ENCODE measurements at regions not wholly inside any gene's neighbourhood (a gene's known extent, or its start where the extent isn't known, plus 50 kb on each side); places are given as distances from the start of the nearest gene placed in this dataset.
"Not testable (repeated sequence)": the region's sequence is repeated elsewhere in the genome, so short reads cannot be mapped to it uniquely, and the experiment has no call there.

DNA sequence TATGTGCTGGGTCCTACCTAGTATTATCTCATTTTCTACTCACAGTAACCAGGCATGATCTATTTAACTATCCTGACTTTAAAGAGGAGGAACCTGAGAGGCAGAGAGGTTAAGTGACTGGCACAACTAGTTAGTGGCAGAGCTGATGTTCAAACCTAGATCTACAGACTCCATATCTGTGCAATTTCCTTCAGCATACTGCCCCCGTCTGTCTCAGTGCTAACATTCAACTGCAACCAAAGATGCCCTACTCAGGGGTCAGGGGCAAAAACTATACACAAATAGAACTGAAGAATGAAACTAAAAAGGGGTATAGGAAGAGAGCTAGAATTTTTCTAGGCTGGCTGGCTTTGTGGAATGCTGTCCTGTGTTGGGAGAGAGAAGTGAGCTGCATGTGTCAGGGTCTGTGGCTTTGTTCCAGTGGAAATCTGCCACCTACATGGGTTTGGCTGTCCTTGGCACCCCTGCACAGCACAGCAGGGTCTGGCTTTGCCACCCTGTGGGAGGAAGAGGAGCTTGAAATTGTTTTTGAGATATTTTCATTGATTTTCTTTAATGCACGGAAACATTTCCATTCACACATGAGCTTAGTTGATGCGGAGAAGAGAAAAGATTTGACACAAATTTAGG lies 368.5 kb downstream of the RPS6KC1 start:
- no peaks in the 10 kb centered on the region for H3K9me2 ChIP-seq (ENCODE audit: insufficient read depth, low read length)
- H3K9me3 ChIP-seq (ENCODE audit: low read length): no peaks in the 10 kb centered on the region
- H3F3A ChIP-seq (ENCODE audit: insufficient read depth, low read length, poor library complexity, severe bottlenecking): no peaks in the 10 kb centered on the region
- H3K9ac ChIP-seq (ENCODE audit: low read length): no peak overlapping the region
- H3K36me3 ChIP-seq (ENCODE audit: insufficient read depth, low read length): no peaks in the 10 kb centered on the region
- no peak overlapping the region for H3K4me2 ChIP-seq (ENCODE audit: low read length)
- H3K4me3 ChIP-seq (ENCODE audit: low read length): no peak overlapping the region
- H3K27ac ChIP-seq (ENCODE audit: low read length): no peak overlapping the region
- H3K27me3 ChIP-seq (ENCODE audit: insufficient read depth, low read depth, low read length): no peaks in the 10 kb centered on the region
- TF ChIP-seq RAD21 (conservative IDR thresholded peaks at IDR 0.05): no peak
- TF ChIP-seq POLR2AphosphoS5 (IDR thresholded peaks at IDR 0.05): no peak
- no peak for TF ChIP-seq TAF1 (IDR thresholded peaks at IDR 0.05; ENCODE audit: low read depth)
- no peak for TF ChIP-seq REST (IDR thresholded peaks at IDR 0.05; ENCODE audit: borderline replicate concordance)
- TF ChIP-seq, protein P1, sequence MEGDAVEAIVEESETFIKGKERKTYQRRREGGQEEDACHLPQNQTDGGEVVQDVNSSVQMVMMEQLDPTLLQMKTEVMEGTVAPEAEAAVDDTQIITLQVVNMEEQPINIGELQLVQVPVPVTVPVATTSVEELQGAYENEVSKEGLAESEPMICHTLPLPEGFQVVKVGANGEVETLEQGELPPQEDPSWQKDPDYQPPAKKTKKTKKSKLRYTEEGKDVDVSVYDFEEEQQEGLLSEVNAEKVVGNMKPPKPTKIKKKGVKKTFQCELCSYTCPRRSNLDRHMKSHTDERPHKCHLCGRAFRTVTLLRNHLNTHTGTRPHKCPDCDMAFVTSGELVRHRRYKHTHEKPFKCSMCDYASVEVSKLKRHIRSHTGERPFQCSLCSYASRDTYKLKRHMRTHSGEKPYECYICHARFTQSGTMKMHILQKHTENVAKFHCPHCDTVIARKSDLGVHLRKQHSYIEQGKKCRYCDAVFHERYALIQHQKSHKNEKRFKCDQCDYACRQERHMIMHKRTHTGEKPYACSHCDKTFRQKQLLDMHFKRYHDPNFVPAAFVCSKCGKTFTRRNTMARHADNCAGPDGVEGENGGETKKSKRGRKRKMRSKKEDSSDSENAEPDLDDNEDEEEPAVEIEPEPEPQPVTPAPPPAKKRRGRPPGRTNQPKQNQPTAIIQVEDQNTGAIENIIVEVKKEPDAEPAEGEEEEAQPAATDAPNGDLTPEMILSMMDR (IDR thresholded peaks at IDR 0.05; ENCODE audit: poor library complexity, severe bottlenecking): no peak
- no peak for TF ChIP-seq EP300 (conservative IDR thresholded peaks at IDR 0.05; ENCODE audit: poor library complexity, severe bottlenecking)
- no peak for TF ChIP-seq EZH2 (IDR thresholded peaks at IDR 0.05; ENCODE audit: borderline replicate concordance, insufficient read depth, low read length, poor library complexity, severe bottlenecking)
- TF ChIP-seq SMC3 (conservative IDR thresholded peaks at IDR 0.05; ENCODE audit: poor library complexity): no peak
- no peak for TF ChIP-seq MXI1 (conservative IDR thresholded peaks at IDR 0.05; ENCODE audit: poor library complexity, severe bottlenecking)
- no peaks in the 10 kb centered on the region for H3K79me2 ChIP-seq (replicated peaks; ENCODE audit: insufficient read depth, low read length)
- no peaks in the 10 kb centered on the region for H4K20me1 ChIP-seq (ENCODE audit: insufficient read depth)
- no peak overlapping the region for H2AFZ ChIP-seq (ENCODE audit: low read depth, low read length)

DNA sequence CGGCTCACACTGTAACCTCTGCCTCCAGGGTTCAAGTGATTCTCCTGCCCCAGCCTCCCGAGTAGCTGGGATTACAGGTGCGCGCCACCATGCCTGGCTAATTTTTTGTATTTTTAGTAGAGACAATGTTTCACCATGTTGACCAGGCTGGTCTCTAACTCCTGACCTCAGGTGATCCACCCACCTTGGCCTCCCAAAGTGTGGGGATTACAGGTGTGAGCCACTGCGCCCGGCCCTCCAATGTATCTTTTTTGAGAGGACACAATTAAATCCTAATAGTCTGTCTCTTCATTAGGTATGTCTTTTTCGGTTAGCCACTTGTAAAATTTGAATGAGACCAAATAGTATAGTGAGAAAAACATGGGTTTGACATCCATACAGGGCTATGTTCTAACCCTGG lies 370.1 kb downstream of the RPS6KC1 start:
- H3K9me2 ChIP-seq (ENCODE audit: insufficient read depth, low read length); H3K79me2 ChIP-seq (replicated peaks; ENCODE audit: insufficient read depth, low read length); H3K36me3 ChIP-seq (ENCODE audit: insufficient read depth, low read length); H2AFZ ChIP-seq (ENCODE audit: low read depth, low read length); H4K20me1 ChIP-seq (ENCODE audit: insufficient read depth); H3K9me3 ChIP-seq (ENCODE audit: low read length); H3K4me3 ChIP-seq (ENCODE audit: low read length); H3K27me3 ChIP-seq (ENCODE audit: insufficient read depth, low read depth, low read length); H3K27ac ChIP-seq (ENCODE audit: low read length); H3K4me2 ChIP-seq (ENCODE audit: low read length); H3K9ac ChIP-seq (ENCODE audit: low read length); H3F3A ChIP-seq (ENCODE audit: insufficient read depth, low read length, poor library complexity, severe bottlenecking): not testable (repeated sequence)

- Histone ChIP-seq H4K20me1 (ENCODE audit: insufficient read depth) (no peaks in the 10 kb centered on the region), H3K9me3 (ENCODE audit: low read length) (no peaks in the 10 kb centered on the region), H3K4me3 (ENCODE audit: low read length) (no peak overlapping the region), H3K79me2 (replicated peaks; ENCODE audit: insufficient read depth, low read length) (no peaks in the 10 kb centered on the region), H3K27me3 (ENCODE audit: insufficient read depth, low read depth, low read length) (no peaks in the 10 kb centered on the region), H3K4me2 (ENCODE audit: low read length) (no peak overlapping the region), H3F3A (ENCODE audit: insufficient read depth, low read length, poor library complexity, severe bottlenecking) (no peaks in the 10 kb centered on the region), H3K9ac (ENCODE audit: low read length) (no peak overlapping the region), H2AFZ (ENCODE audit: low read depth, low read length) (no peak overlapping the region), H3K9me2 (ENCODE audit: insufficient read depth, low read length) (no peaks in the 10 kb centered on the region), H3K27ac (ENCODE audit: low read length) (no peak overlapping the region), H3K36me3 (ENCODE audit: insufficient read depth, low read length) (no peaks in the 10 kb centered on the region)
- no peak for TF ChIP-seq RAD21 (conservative IDR thresholded peaks at IDR 0.05)
Measured at GRCh38 chr1:213423041-213423440, 372.0 kb downstream of the RPS6KC1 start.
